ENCODE measurements at regions not wholly inside any gene's neighbourhood (a gene's known extent, or its start where the extent isn't known, plus 50 kb on each side); places are given as distances from the start of the nearest gene placed in this dataset.

GRCh38 chr21:20451046-20451445, 547.2 kb upstream of the NCAM2 start:
- no peak overlapping the region for H3K4ac ChIP-seq (ENCODE audit: low read length)
- no peak overlapping the region for H3K23ac ChIP-seq (ENCODE audit: low read depth, low read length, poor library complexity)
- no peaks in the 10 kb centered on the region for H3K79me1 ChIP-seq (ENCODE audit: low read depth, low read length)
- H3K4me1 ChIP-seq (ENCODE audit: control insufficient read depth in 2 of 2, insufficient read depth in 1 of 2, low read depth in 1 of 2, low read length in 2 of 2), result no peaks in the 10 kb centered on the region
- no peak overlapping the region for H2AFZ ChIP-seq (ENCODE audit: low read length)
- WGBS, 2 donors (ENCODE audit: extremely low coverage in 2 of 2, insufficient read length in 2 of 2, insufficient replicate concordance in 1 of 2), result no CpG with 5 or more reads among the region's 2 CpGs
- H3K14ac ChIP-seq (ENCODE audit: low read length), result no peak overlapping the region
- H2BK15ac ChIP-seq (ENCODE audit: low read length), result no peak overlapping the region
- H4K8ac ChIP-seq (ENCODE audit: low read depth, low read length), result no peak overlapping the region
- H4K91ac ChIP-seq (ENCODE audit: low read depth, low read length, poor library complexity), result no peak overlapping the region
- H2BK5ac ChIP-seq (ENCODE audit: low read length), result no peak overlapping the region
- H3K9ac ChIP-seq (ENCODE audit: low read depth, low read length, poor library complexity), result no peak overlapping the region
- no peaks in the 10 kb centered on the region for H3K27me3 ChIP-seq (ENCODE audit: control insufficient read depth in 3 of 3, insufficient read depth in 3 of 3, low read depth in 1 of 3, low read length in 3 of 3)
- H3K27ac ChIP-seq (replicated peaks; ENCODE audit: low read length), result no peak overlapping the region
- no peak overlapping the region for H3K4me3 ChIP-seq (ENCODE audit: low read length in 2 of 2)
- no peak overlapping the region for H3K18ac ChIP-seq (ENCODE audit: low read length)
- no peak for DNase-seq (ENCODE audit: low spot score)
- H3K9me3 ChIP-seq (replicated peaks in 1 of 2; ENCODE audit: control insufficient read depth in 2 of 2, insufficient read depth in 1 of 2, low read depth in 1 of 2, low read length in 2 of 2), result no peaks in the 10 kb centered on the region
- H3K4me2 ChIP-seq (ENCODE audit: insufficient read depth, low read length, poor library complexity, severe bottlenecking), result no peak overlapping the region
- no peak overlapping the region for H2BK120ac ChIP-seq (ENCODE audit: low read depth, low read length)
- H2AK5ac ChIP-seq (ENCODE audit: low read depth, low read length), result no peak overlapping the region
- H2BK12ac ChIP-seq (ENCODE audit: low read length), result no peak overlapping the region
- H3K36me3 ChIP-seq (replicated peaks in 1 of 2; ENCODE audit: control insufficient read depth in 2 of 2, insufficient read depth in 2 of 2, low read length in 2 of 2), result no peaks in the 10 kb centered on the region

DNA sequence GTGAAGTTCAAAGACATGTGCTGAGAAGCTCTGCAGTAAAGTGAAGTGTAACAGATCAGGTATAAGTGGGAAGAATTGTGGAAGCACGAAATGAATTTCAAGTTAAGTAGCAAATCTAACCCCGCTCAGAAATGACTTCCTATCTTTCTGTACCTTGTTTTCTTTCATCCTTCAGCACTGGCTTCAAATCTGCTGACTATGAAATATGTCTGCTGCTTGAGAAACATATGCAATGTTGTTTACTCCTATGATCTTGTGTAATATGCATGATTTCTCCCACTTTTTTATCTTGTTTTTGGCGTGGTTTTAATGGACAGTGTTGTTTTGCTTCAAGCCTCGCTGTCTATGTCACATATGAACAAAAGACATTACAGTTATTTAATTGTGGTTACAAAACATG, 545.3 kb upstream of the NCAM2 start:
- DNase-seq (ENCODE audit: low spot score), result no peak
- no peak overlapping the region for H2AFZ ChIP-seq (ENCODE audit: low read length)
- no peak overlapping the region for H4K91ac ChIP-seq (ENCODE audit: low read depth, low read length, poor library complexity)
- no CpG with 5 or more reads among the region's 4 CpGs for WGBS, 2 donors (ENCODE audit: extremely low coverage in 2 of 2, insufficient read length in 2 of 2, insufficient replicate concordance in 1 of 2)
- no peaks in the 10 kb centered on the region for H3K27me3 ChIP-seq (ENCODE audit: control insufficient read depth in 3 of 3, insufficient read depth in 3 of 3, low read depth in 1 of 3, low read length in 3 of 3)
- H2BK5ac ChIP-seq (ENCODE audit: low read length), result no peak overlapping the region
- H3K18ac ChIP-seq (ENCODE audit: low read length), result no peak overlapping the region
- no peaks in the 10 kb centered on the region for H3K4me1 ChIP-seq (ENCODE audit: control insufficient read depth in 2 of 2, insufficient read depth in 1 of 2, low read depth in 1 of 2, low read length in 2 of 2)
- H2BK15ac ChIP-seq (ENCODE audit: low read length), result no peak overlapping the region
- H3K27ac ChIP-seq (replicated peaks; ENCODE audit: low read length), result no peak overlapping the region
- H4K8ac ChIP-seq (ENCODE audit: low read depth, low read length), result no peak overlapping the region
- H3K36me3 ChIP-seq (replicated peaks in 1 of 2; ENCODE audit: control insufficient read depth in 2 of 2, insufficient read depth in 2 of 2, low read length in 2 of 2), result no peaks in the 10 kb centered on the region
- no peak overlapping the region for H2AK5ac ChIP-seq (ENCODE audit: low read depth, low read length)
- no peak overlapping the region for H3K23ac ChIP-seq (ENCODE audit: low read depth, low read length, poor library complexity)
- H3K9ac ChIP-seq (ENCODE audit: low read depth, low read length, poor library complexity), result no peak overlapping the region
- H3K4me2 ChIP-seq (ENCODE audit: insufficient read depth, low read length, poor library complexity, severe bottlenecking), result no peak overlapping the region
- no peak overlapping the region for H2BK12ac ChIP-seq (ENCODE audit: low read length)
- no peaks in the 10 kb centered on the region for H3K9me3 ChIP-seq (replicated peaks in 1 of 2; ENCODE audit: control insufficient read depth in 2 of 2, insufficient read depth in 1 of 2, low read depth in 1 of 2, low read length in 2 of 2)
- no peak overlapping the region for H3K4ac ChIP-seq (ENCODE audit: low read length)
- no peaks in the 10 kb centered on the region for H3K79me1 ChIP-seq (ENCODE audit: low read depth, low read length)
- no peak overlapping the region for H3K4me3 ChIP-seq (ENCODE audit: low read length in 2 of 2)
- no peak overlapping the region for H3K14ac ChIP-seq (ENCODE audit: low read length)
- no peak overlapping the region for H2BK120ac ChIP-seq (ENCODE audit: low read depth, low read length)

DNA sequence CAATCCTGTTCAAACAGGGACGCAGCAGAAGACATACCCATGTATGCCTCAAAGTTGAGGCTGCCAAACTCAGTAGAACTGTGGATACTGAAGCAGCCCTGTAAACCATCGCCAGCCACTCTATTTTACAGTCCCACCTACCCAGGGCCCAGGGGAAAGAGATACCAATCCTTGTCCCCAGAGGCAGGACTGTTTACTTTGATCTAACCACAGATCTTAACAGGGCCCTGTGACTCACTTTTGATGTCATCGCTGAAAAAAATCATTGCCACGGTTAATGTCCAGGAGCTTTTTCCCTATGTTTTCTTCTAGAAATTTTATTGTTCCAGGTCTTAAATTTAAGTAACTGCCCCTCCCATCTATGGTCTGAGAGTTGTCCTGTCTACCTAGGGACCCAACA, 538.4 kb upstream of the NCAM2 start:
- no peaks in the 10 kb centered on the region for H3K79me1 ChIP-seq (ENCODE audit: low read depth, low read length)
- WGBS, 2 donors (ENCODE audit: extremely low coverage in 2 of 2, insufficient read length in 2 of 2, insufficient replicate concordance in 1 of 2), result no CpG with 5 or more reads among the region's 4 CpGs
- no peaks in the 10 kb centered on the region for H3K36me3 ChIP-seq (replicated peaks in 1 of 2; ENCODE audit: control insufficient read depth in 2 of 2, insufficient read depth in 2 of 2, low read length in 2 of 2)
- no peak overlapping the region for H2AFZ ChIP-seq (ENCODE audit: low read length)
- no peak overlapping the region for H2BK5ac ChIP-seq (ENCODE audit: low read length)
- H3K23ac ChIP-seq (ENCODE audit: low read depth, low read length, poor library complexity), result no peak overlapping the region
- H3K9ac ChIP-seq (ENCODE audit: low read depth, low read length, poor library complexity), result no peak overlapping the region
- no peak overlapping the region for H3K4ac ChIP-seq (ENCODE audit: low read length)
- H3K14ac ChIP-seq (ENCODE audit: low read length), result no peak overlapping the region
- no peak overlapping the region for H2BK15ac ChIP-seq (ENCODE audit: low read length)
- H2BK120ac ChIP-seq (ENCODE audit: low read depth, low read length), result no peak overlapping the region
- no peak overlapping the region for H3K4me3 ChIP-seq (ENCODE audit: low read length in 2 of 2)
- H4K8ac ChIP-seq (ENCODE audit: low read depth, low read length), result no peak overlapping the region
- H3K4me2 ChIP-seq (ENCODE audit: insufficient read depth, low read length, poor library complexity, severe bottlenecking), result no peak overlapping the region
- no peak overlapping the region for H4K91ac ChIP-seq (ENCODE audit: low read depth, low read length, poor library complexity)
- H2AK5ac ChIP-seq (ENCODE audit: low read depth, low read length), result no peak overlapping the region
- no peak overlapping the region for H3K18ac ChIP-seq (ENCODE audit: low read length)
- no peaks in the 10 kb centered on the region for H3K4me1 ChIP-seq (ENCODE audit: control insufficient read depth in 2 of 2, insufficient read depth in 1 of 2, low read depth in 1 of 2, low read length in 2 of 2)
- H3K27ac ChIP-seq (replicated peaks; ENCODE audit: low read length), result no peak overlapping the region
- DNase-seq (ENCODE audit: low spot score), result no peak
- no peak overlapping the region for H2BK12ac ChIP-seq (ENCODE audit: low read length)
- H3K27me3 ChIP-seq (ENCODE audit: control insufficient read depth in 3 of 3, insufficient read depth in 3 of 3, low read depth in 1 of 3, low read length in 3 of 3), result no peaks in the 10 kb centered on the region
- no peaks in the 10 kb centered on the region for H3K9me3 ChIP-seq (replicated peaks in 1 of 2; ENCODE audit: control insufficient read depth in 2 of 2, insufficient read depth in 1 of 2, low read depth in 1 of 2, low read length in 2 of 2)

- Histone ChIP-seq H2BK15ac (ENCODE audit: low read length) (no peak overlapping the region), H3K4ac (ENCODE audit: low read length) (no peak overlapping the region), H3K9me3 (replicated peaks in 1 of 2; ENCODE audit: control insufficient read depth in 2 of 2, insufficient read depth in 1 of 2, low read depth in 1 of 2, low read length in 2 of 2) (no peaks in the 10 kb centered on the region), H3K79me1 (ENCODE audit: low read depth, low read length) (no peaks in the 10 kb centered on the region), H3K27ac (replicated peaks; ENCODE audit: low read length) (no peak overlapping the region), H3K18ac (ENCODE audit: low read length) (no peak overlapping the region), H2BK120ac (ENCODE audit: low read depth, low read length) (no peak overlapping the region), H4K8ac (ENCODE audit: low read depth, low read length) (no peak overlapping the region), H3K9ac (ENCODE audit: low read depth, low read length, poor library complexity) (no peak overlapping the region), H2BK12ac (ENCODE audit: low read length) (no peak overlapping the region), H3K27me3 (ENCODE audit: control insufficient read depth in 3 of 3, insufficient read depth in 3 of 3, low read depth in 1 of 3, low read length in 3 of 3) (no peaks in the 10 kb centered on the region), H2AK5ac (ENCODE audit: low read depth, low read length) (no peak overlapping the region), H3K4me2 (ENCODE audit: insufficient read depth, low read length, poor library complexity, severe bottlenecking) (no peak overlapping the region), H3K36me3 (replicated peaks in 1 of 2; ENCODE audit: control insufficient read depth in 2 of 2, insufficient read depth in 2 of 2, low read length in 2 of 2) (no peaks in the 10 kb centered on the region), H3K23ac (ENCODE audit: low read depth, low read length, poor library complexity) (no peak overlapping the region), H3K4me3 (ENCODE audit: low read length in 2 of 2) (no peak overlapping the region), H2BK5ac (ENCODE audit: low read length) (no peak overlapping the region), H2AFZ (ENCODE audit: low read length) (no peak overlapping the region), H4K91ac (ENCODE audit: low read depth, low read length, poor library complexity) (no peak overlapping the region), H3K4me1 (ENCODE audit: control insufficient read depth in 2 of 2, insufficient read depth in 1 of 2, low read depth in 1 of 2, low read length in 2 of 2) (no peaks in the 10 kb centered on the region), H3K14ac (ENCODE audit: low read length) (no peak overlapping the region)
- DNase-seq (ENCODE audit: low spot score), result no peak
Measured at GRCh38 chr21:20463362-20463761, 534.8 kb upstream of the NCAM2 start.

All from neuronal stem cell (in vitro differentiated cells).